ENCODE measurements at regions not wholly inside any gene's neighbourhood (a gene's known extent, or its start where the extent isn't known, plus 50 kb on each side); places are given as distances from the start of the nearest gene placed in this dataset.

DNA sequence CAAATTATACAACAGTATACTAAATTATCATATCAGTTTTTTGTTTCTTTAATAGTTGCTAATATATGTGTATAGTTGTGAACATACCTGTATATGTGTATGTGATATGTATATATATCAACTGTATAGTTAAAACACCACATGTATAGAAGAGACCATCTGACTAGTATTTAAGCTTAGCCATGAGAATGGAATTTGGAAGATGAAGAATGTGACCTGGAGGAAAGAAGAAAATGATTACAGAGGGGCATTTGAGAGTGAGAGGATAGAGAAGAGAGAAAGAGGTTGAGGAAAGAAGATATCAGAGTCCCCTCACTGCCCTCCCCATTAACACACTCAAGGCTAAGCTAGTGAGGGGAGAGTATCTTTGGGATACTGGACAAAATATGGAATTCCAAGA lies 335.9 kb downstream of the BCKDHB start:
- no peaks in the 10 kb centered on the region for H4K20me1 ChIP-seq (ENCODE audit: insufficient read depth)
- no peaks in the 10 kb centered on the region for H3K79me2 ChIP-seq (ENCODE audit: insufficient read depth)
- peaks cover 13% of the 10 kb centered on the region for H3F3A ChIP-seq (replicated peaks; ENCODE audit: insufficient read depth)
- no peaks in the 10 kb centered on the region for H3K9me2 ChIP-seq
- H3K27ac ChIP-seq (ENCODE audit: low read depth in 2 of 2, low read length in 1 of 2), result no peak overlapping the region
- peaks cover 0 to 16% of the 10 kb centered on the region in 2 experiments; a peak in 3 of 4 replicates for H3K4me1 ChIP-seq (ENCODE audit: control insufficient read depth in 1 of 2, insufficient read depth in 2 of 2, low read depth in 1 of 2, low read length in 1 of 2)
- peaks cover 8% of the 10 kb centered on the region; the same call in 1 of the 2 replicates for H3K9me3 ChIP-seq
- POLR2A ChIA-PET, result no interaction called here
- no peak overlapping the region for H2AFZ ChIP-seq (ENCODE audit: low read depth)
- CTCF ChIA-PET, result interaction anchor here (1.6 kb wide), 1 partner anchor 14 kb away, joined by 4 read pairs; no protein-coding TSS in a partner anchor
- no peak for TF ChIP-seq FOXM1 (IDR thresholded peaks at IDR 0.05; ENCODE audit: low read depth)
- TF ChIP-seq RAD21 (IDR thresholded peaks at IDR 0.05; ENCODE audit: low read length), result no peak
- TF ChIP-seq, protein P1, sequence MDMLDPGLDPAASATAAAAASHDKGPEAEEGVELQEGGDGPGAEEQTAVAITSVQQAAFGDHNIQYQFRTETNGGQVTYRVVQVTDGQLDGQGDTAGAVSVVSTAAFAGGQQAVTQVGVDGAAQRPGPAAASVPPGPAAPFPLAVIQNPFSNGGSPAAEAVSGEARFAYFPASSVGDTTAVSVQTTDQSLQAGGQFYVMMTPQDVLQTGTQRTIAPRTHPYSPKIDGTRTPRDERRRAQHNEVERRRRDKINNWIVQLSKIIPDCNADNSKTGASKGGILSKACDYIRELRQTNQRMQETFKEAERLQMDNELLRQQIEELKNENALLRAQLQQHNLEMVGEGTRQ (IDR thresholded peaks at IDR 0.05; ENCODE audit: borderline replicate concordance, low read depth, low read length), result no peak
- TF ChIP-seq, protein P2, sequence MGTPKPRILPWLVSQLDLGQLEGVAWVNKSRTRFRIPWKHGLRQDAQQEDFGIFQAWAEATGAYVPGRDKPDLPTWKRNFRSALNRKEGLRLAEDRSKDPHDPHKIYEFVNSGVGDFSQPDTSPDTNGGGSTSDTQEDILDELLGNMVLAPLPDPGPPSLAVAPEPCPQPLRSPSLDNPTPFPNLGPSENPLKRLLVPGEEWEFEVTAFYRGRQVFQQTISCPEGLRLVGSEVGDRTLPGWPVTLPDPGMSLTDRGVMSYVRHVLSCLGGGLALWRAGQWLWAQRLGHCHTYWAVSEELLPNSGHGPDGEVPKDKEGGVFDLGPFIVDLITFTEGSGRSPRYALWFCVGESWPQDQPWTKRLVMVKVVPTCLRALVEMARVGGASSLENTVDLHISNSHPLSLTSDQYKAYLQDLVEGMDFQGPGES (IDR thresholded peaks at IDR 0.05; ENCODE audit: low read depth, low read length), result no peak
- no peak for TF ChIP-seq NFIC (IDR thresholded peaks at IDR 0.05; ENCODE audit: borderline replicate concordance)
- TF ChIP-seq ELF1 (IDR thresholded peaks at IDR 0.05), result no peak
- TF ChIP-seq GATA2 (CRISPR knock-in tag; IDR thresholded peaks at IDR 0.05), result no peak
- no peak for TF ChIP-seq EZH2phosphoT487 (IDR thresholded peaks at IDR 0.05; ENCODE audit: borderline replicate concordance, low read depth)
- TF ChIP-seq, protein P3, sequence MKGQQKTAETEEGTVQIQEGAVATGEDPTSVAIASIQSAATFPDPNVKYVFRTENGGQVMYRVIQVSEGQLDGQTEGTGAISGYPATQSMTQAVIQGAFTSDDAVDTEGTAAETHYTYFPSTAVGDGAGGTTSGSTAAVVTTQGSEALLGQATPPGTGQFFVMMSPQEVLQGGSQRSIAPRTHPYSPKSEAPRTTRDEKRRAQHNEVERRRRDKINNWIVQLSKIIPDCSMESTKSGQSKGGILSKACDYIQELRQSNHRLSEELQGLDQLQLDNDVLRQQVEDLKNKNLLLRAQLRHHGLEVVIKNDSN (IDR thresholded peaks at IDR 0.05; ENCODE audit: borderline replicate concordance, low read depth), result no peak
- no peak for TF ChIP-seq SMC3 (IDR thresholded peaks at IDR 0.05; ENCODE audit: low read depth, low read length)
- TF ChIP-seq, protein P4, sequence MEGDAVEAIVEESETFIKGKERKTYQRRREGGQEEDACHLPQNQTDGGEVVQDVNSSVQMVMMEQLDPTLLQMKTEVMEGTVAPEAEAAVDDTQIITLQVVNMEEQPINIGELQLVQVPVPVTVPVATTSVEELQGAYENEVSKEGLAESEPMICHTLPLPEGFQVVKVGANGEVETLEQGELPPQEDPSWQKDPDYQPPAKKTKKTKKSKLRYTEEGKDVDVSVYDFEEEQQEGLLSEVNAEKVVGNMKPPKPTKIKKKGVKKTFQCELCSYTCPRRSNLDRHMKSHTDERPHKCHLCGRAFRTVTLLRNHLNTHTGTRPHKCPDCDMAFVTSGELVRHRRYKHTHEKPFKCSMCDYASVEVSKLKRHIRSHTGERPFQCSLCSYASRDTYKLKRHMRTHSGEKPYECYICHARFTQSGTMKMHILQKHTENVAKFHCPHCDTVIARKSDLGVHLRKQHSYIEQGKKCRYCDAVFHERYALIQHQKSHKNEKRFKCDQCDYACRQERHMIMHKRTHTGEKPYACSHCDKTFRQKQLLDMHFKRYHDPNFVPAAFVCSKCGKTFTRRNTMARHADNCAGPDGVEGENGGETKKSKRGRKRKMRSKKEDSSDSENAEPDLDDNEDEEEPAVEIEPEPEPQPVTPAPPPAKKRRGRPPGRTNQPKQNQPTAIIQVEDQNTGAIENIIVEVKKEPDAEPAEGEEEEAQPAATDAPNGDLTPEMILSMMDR (IDR thresholded peaks at IDR 0.05), result no peak
- TF ChIP-seq MEF2A (IDR thresholded peaks at IDR 0.05; ENCODE audit: borderline replicate concordance, low read depth), result no peak
- TF ChIP-seq SIN3A (IDR thresholded peaks at IDR 0.05; ENCODE audit: borderline replicate concordance, low read depth, low read length), result no peak
- TF ChIP-seq, protein P5, sequence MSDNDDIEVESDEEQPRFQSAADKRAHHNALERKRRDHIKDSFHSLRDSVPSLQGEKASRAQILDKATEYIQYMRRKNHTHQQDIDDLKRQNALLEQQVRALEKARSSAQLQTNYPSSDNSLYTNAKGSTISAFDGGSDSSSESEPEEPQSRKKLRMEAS (IDR thresholded peaks at IDR 0.05; ENCODE audit: low read depth), result no peak
- no peak for TF ChIP-seq TCF12 (IDR thresholded peaks at IDR 0.05)
- TF ChIP-seq NRF1 (IDR thresholded peaks at IDR 0.05; ENCODE audit: low read depth, low read length), result no peak
- no peak for TF ChIP-seq RCOR1 (IDR thresholded peaks at IDR 0.05; ENCODE audit: low read length)
- TF ChIP-seq TEAD4 (IDR thresholded peaks at IDR 0.05; ENCODE audit: borderline replicate concordance, insufficient read depth), result no peak
- TF ChIP-seq EP300 (IDR thresholded peaks at IDR 0.05; ENCODE audit: borderline replicate concordance in 1 of 2, low read depth in 1 of 2, low read length in 1 of 2), result no peak
- TF ChIP-seq RXRA (IDR thresholded peaks at IDR 0.05; ENCODE audit: borderline replicate concordance, low read depth), result no peak
- no peak overlapping the region for H3K4me3 ChIP-seq (ENCODE audit: low read depth in 2 of 2, low read length in 1 of 2)
- no peak overlapping the region for H3K9ac ChIP-seq
- DNase-seq, result no peak
- H3K27me3 ChIP-seq (ENCODE audit: insufficient read depth), result no peaks in the 10 kb centered on the region
- H3K36me3 ChIP-seq (replicated peaks in 1 of 2; ENCODE audit: control insufficient read depth in 1 of 2, insufficient read depth in 2 of 2, low read length in 1 of 2), result no peaks in the 10 kb centered on the region
- no peak overlapping the region for H3K4me2 ChIP-seq
